GM12872 (cell line): ENCODE measurements at regions not wholly inside any gene's neighbourhood (a gene's known extent, or its start where the extent isn't known, plus 50 kb on each side); places are given as distances from the start of the nearest gene placed in this dataset.

Source experiments
- TF ChIP-seq, protein P1 (sequence below): IDR thresholded peaks from 3 replicates; pipeline ENCODE4 v1.5.1; 2011; ENCODE audit warnings: low read depth, mild to moderate bottlenecking, low read length, moderate library complexity; ENCODE audit not compliant: insufficient read depth

DNA sequence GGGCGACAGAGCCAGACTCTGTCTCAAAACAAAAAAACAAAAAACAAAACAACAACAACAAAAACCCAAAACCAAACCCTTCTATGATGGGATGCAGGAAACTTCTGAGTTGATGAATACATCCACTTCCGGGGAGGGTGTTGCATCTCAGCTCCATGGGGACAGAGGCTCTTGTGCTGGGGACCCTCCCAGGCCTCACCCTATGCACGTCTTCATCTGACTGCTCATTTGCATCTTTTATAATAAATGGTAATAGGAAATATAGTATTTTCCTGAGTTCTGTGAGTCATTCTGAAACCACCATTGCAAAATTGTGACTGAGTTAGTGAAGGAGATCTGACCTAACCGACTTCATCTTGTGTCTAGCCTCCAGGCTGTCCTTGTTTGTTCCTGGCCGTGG is 109.5 kb upstream of the SLC28A3 start:
- TF ChIP-seq, protein P1, sequence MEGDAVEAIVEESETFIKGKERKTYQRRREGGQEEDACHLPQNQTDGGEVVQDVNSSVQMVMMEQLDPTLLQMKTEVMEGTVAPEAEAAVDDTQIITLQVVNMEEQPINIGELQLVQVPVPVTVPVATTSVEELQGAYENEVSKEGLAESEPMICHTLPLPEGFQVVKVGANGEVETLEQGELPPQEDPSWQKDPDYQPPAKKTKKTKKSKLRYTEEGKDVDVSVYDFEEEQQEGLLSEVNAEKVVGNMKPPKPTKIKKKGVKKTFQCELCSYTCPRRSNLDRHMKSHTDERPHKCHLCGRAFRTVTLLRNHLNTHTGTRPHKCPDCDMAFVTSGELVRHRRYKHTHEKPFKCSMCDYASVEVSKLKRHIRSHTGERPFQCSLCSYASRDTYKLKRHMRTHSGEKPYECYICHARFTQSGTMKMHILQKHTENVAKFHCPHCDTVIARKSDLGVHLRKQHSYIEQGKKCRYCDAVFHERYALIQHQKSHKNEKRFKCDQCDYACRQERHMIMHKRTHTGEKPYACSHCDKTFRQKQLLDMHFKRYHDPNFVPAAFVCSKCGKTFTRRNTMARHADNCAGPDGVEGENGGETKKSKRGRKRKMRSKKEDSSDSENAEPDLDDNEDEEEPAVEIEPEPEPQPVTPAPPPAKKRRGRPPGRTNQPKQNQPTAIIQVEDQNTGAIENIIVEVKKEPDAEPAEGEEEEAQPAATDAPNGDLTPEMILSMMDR: no peak

DNA sequence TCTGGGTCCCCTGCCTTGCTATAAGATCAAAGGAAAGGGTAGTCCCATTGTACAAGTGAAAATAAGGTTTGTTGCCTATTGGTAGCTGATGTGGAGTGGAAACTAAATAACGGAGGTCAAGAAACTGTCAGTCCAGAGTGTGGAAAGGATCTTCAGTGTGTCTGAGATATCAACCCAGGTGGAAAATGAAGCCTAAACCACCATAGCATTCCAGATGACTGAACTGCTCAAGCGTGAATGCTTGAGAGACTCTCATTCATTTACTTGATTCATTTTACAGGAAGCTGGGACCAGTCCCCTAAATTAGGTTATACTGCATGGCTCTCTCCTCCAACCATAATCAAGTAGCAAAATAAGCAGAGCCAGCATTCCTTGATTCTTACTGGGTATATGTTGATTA is 116.0 kb upstream of the SLC28A3 start:
- TF ChIP-seq, protein P1: no peak

DNA sequence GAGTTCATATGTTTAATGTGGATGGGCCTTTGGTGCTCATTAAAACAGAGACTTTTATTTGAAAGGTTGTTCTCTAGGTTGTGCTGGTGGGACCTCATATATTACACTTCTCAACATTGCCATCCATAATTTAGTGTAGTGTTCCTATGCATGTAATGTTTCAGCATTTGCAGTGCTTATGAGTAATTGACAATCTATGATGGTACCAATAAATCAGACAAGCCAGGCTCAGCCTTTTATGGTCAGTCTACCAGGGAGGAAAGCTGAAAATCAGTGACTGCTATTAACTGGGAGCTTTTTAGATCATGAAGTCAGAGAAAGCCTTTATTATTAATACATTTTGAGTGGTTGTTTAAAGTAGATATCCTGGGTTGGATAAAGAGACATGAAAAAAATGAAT is 120.1 kb upstream of the SLC28A3 start:
- TF ChIP-seq, protein P1: no peak

DNA sequence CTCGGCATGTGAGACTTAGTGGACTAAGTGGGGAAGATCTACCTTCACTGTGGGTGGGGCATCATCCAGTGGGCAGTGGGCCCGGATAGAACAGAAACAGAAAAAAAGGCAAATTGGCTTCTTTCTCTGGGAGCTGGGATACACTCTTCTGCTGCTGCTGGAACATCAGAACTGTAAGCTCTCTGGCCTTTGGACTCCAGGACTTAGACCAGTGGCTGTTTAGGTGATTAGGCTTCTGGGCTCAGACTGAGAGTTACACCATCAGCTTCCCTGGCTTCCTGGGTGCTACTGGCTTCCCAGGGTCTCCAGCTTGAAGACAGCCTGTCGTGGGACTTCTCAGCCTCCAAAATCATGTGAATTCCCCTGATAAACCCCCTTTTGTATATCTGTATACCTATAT is 122.7 kb upstream of the SLC28A3 start:
- TF ChIP-seq, protein P1: no peak

DNA sequence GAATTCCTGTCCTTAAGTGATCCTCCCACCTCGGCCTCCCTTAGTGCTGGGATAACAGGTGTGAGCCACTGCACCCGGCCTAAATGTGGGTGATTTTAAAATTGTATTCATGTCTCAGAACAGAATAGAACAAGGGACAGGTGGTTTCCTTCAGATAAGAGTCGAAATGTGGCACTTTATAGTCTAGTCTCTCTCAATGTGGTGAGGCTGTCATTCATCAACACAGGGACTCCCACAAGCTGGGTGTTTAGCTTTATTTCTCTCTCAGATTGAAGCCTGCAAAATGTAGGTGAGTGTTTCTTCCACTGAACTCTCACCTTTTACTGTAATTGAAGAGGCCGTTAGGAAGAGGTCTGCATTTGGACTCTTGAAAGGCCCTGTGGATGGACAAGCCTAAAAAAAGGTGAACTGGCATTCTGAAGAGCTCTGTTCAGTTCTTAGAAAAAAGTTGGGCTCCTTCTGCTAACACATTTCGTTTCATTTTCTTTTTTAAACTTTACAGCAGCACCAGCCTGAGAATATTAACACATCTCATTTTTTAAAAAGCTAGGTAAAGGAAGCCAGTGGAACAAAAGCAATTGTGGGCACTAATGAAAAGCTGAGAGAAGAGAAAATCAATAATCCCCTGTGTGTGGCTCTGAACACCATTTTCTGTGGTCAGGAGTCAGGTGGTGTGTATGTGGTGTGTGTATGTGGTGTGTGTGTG is 126.2 kb upstream of the SLC28A3 start:
- TF ChIP-seq, protein P1: no peak

DNA sequence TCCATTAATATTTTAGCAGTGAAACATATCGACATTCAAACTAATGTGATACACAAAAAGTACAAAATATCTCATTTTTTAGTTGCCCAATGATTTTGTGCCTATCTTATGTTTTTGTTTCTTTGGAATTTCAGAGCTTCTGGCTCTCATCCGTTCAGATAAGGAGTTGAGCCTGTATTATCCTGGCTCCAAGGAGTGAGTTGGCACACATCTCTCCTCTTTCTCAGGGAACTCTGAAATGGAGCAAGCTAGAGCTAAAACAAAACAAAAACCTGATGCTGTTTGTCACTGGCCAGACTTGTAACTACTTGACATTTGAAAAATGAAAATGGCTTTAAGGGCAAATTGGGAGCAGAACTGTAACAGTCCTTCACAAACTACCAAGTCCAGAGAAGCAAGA is 131.3 kb upstream of the SLC28A3 start:
- TF ChIP-seq, protein P1: no peak

DNA sequence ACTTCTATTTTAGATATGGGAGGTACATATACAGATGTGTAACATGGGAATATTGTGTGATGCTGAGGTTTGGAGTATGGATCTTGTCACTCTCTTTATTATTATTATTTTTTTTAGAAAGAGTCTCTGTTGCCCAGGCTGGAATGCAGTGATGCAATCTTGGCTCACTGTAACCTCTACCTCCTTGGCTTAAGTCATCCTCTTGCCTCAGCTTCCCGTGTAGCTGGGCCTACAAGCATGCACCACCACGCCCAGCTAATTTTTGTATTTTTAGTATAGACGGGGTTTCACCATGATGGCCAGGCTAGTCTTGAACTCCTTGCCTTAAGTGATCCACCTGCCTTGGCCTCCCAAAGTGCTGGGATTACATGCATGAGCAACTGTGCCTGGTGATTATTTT is 138.4 kb upstream of the SLC28A3 start:
- TF ChIP-seq, protein P1: no peak
